Ishikawa (cell line): ENCODE measurements at regions not wholly inside any gene's neighbourhood (a gene's known extent, or its start where the extent isn't known, plus 50 kb on each side); places are given as distances from the start of the nearest gene placed in this dataset.

Experiments used
- CEBPB ChIP-seq: IDR thresholded peaks from 2 replicates; pipeline ENCODE4 v1.6.1; 2012
- CREB1 ChIP-seq: IDR thresholded peaks from 2 replicates; pipeline ENCODE4 v1.6.1; 2012; ENCODE audit warnings: low read depth
- EGR1 ChIP-seq: IDR thresholded peaks from 2 replicates; pipeline ENCODE4 v1.6.1; 2012
- EP300 ChIP-seq: IDR thresholded peaks from 2 replicates; pipeline ENCODE4 v1.6.1; 2012; ENCODE audit warnings: borderline replicate concordance
- FOXM1 ChIP-seq: IDR thresholded peaks from 2 replicates; pipeline ENCODE4 v1.6.1; 2012; ENCODE audit warnings: low read depth, borderline replicate concordance
- MAX ChIP-seq: IDR thresholded peaks from 2 replicates; pipeline ENCODE4 v1.6.1; 2012
- NFIC ChIP-seq: IDR thresholded peaks from 2 replicates; pipeline ENCODE4 v1.6.1; 2012
- RAD21 ChIP-seq: IDR thresholded peaks from 2 replicates; pipeline ENCODE4 v1.6.1; 2012; ENCODE audit warnings: low read depth
- REST ChIP-seq: IDR thresholded peaks from 2 replicates; pipeline ENCODE4 v1.6.1; 2012; ENCODE audit warnings: low read depth, mild to moderate bottlenecking
- TAF1 ChIP-seq: IDR thresholded peaks from 2 replicates; pipeline ENCODE4 v1.6.1; 2012; ENCODE audit warnings: low read depth, mild to moderate bottlenecking
- TCF12 ChIP-seq: IDR thresholded peaks from 2 replicates; pipeline ENCODE4 v1.6.1; 2012; ENCODE audit warnings: low read depth
- TEAD4 ChIP-seq: IDR thresholded peaks from 2 replicates; pipeline ENCODE4 v1.6.1; 2012
- YY1 ChIP-seq: IDR thresholded peaks from 2 replicates; pipeline ENCODE4 v1.6.1; 2012; ENCODE audit warnings: low read depth
- ZBTB7A ChIP-seq: IDR thresholded peaks from 2 replicates; pipeline ENCODE4 v1.6.1; 2012; ENCODE audit warnings: low read depth
- TF ChIP-seq, protein P1 (sequence below): IDR thresholded peaks from 2 replicates; pipeline ENCODE4 v1.6.1; 2012

GRCh38 chr13:61204025-61204424, 211.6 kb downstream of the PCDH20 start:
- no peak for TF ChIP-seq REST
- TF ChIP-seq, protein P1, sequence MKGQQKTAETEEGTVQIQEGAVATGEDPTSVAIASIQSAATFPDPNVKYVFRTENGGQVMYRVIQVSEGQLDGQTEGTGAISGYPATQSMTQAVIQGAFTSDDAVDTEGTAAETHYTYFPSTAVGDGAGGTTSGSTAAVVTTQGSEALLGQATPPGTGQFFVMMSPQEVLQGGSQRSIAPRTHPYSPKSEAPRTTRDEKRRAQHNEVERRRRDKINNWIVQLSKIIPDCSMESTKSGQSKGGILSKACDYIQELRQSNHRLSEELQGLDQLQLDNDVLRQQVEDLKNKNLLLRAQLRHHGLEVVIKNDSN = no peak

DNA sequence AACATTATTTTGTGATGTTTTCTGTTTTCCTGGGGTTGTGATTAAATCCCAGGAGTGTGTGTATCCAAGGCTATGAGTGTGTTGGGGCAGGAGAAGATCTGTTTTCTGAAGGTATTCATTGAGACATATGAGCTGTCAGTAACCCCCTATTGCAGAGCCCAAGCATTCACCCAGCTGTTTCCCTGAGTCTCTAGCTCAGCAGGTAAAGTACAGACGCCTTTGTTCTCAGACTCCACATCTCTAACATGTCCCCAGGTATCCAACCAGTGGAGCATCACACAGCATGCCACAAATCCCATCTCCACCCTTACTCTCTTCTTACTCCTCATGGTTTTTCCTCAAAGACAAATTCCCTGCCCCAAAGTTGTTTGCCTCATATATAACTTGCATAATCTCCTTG, 213.6 kb downstream of the PCDH20 start:
- TF ChIP-seq, protein P1 = no peak
- no peak for TF ChIP-seq TEAD4
- TF ChIP-seq TCF12 = no peak
- no peak for TF ChIP-seq CREB1
- no peak for TF ChIP-seq MAX

- TF ChIP-seq NFIC = no peak
- TF ChIP-seq ZBTB7A = no peak
- no peak for TF ChIP-seq YY1
- no peak for TF ChIP-seq FOXM1
- no peak for TF ChIP-seq CEBPB
- no peak for TF ChIP-seq TCF12
- TF ChIP-seq, protein P1 = no peak
- TF ChIP-seq CREB1 = no peak
- no peak for TF ChIP-seq TEAD4
- no peak for TF ChIP-seq TAF1
- no peak for TF ChIP-seq REST
Observed at GRCh38 chr13:61192826-61193225, 222.8 kb downstream of the PCDH20 start.

GRCh38 chr13:61188057-61188456, 227.6 kb downstream of the PCDH20 start:
- TF ChIP-seq REST (no peak), TEAD4 (no peak), CEBPB (no peak), MAX (no peak), CREB1 (no peak), NFIC (no peak), EGR1 (no peak), EP300 (no peak), YY1 (no peak), RAD21 (no peak)
- TF ChIP-seq, protein P1 = no peak

DNA sequence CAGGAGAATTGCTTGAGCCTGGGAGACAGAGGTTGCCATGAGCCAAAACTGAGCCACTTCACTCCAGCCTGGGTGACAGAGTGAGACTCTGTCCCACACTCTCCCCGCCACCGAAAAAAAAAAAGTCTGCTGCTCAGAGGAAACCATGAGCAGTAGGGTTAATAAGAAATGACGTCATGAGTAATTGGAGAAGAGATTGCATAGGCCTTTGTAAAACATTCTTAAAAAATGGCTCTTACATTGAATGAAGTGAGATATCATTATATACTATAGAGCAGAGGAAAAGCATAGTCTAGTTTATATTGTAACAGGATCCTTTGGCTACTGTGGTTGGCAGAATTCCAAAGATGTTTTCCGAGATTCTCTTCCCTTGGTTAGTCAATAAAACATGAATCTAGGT, 228.2 kb downstream of the PCDH20 start:
- TF ChIP-seq MAX = no peak
- TF ChIP-seq NFIC = no peak
- TF ChIP-seq CEBPB = no peak
- TF ChIP-seq RAD21 = no peak
- TF ChIP-seq ZBTB7A = no peak
- TF ChIP-seq EP300 = no peak
- no peak for TF ChIP-seq EGR1
- TF ChIP-seq TAF1 = no peak
- no peak for TF ChIP-seq REST
